RKO (cell line): ENCODE measurements at regions not wholly inside any gene's neighbourhood (a gene's known extent, or its start where the extent isn't known, plus 50 kb on each side); places are given as distances from the start of the nearest gene placed in this dataset.

ENCODE experiments used
- DNase-seq: peaks from one replicate; pipeline ENCODE4 v3.0.0-alpha.2; 2016; ENCODE audit warnings: low spot score

GRCh38 chr9:75616841-75617566, 273.5 kb upstream of the PCSK5 start:
- DNase-seq = peak; percentile 3

- DNase-seq = no peak
These were observed 267.0 kb upstream of the PCSK5 start for GRCh38 chr9:75623462-75623861.

GRCh38 chr9:75624998-75625397, 265.5 kb upstream of the PCSK5 start:
- DNase-seq = no peak

GRCh38 chr9:75626860-75627259, 263.6 kb upstream of the PCSK5 start:
- DNase-seq = no peak

GRCh38 chr9:75628952-75629351, 261.5 kb upstream of the PCSK5 start:
- DNase-seq = no peak

GRCh38 chr9:75633451-75634057, 256.9 kb upstream of the PCSK5 start:
- no peak for DNase-seq

- no peak for DNase-seq
These were observed 253.9 kb upstream of the PCSK5 start for GRCh38 chr9:75636427-75637045.

GRCh38 chr9:75639971-75640610, 250.4 kb upstream of the PCSK5 start:
- no peak for DNase-seq

GRCh38 chr9:75642522-75642921, 248.0 kb upstream of the PCSK5 start:
- DNase-seq = no peak

- no peak for DNase-seq
These were observed 245.8 kb upstream of the PCSK5 start for GRCh38 chr9:75644649-75645048.

- DNase-seq = no peak
These were observed 242.4 kb upstream of the PCSK5 start for GRCh38 chr9:75648034-75648433.

- no peak for DNase-seq
These were observed 241.4 kb upstream of the PCSK5 start for GRCh38 chr9:75649060-75649459.

- DNase-seq = no peak
These were observed 238.8 kb upstream of the PCSK5 start for GRCh38 chr9:75651709-75652108.

- no peak for DNase-seq
These were observed 237.1 kb upstream of the PCSK5 start for GRCh38 chr9:75653335-75653734.

GRCh38 chr9:75653750-75654149, 236.7 kb upstream of the PCSK5 start:
- DNase-seq = no peak

- no peak for DNase-seq
These were observed 233.5 kb upstream of the PCSK5 start for GRCh38 chr9:75657015-75657414.

GRCh38 chr9:75658301-75658905, 232.1 kb upstream of the PCSK5 start:
- no peak for DNase-seq

GRCh38 chr9:75664597-75664996, 225.9 kb upstream of the PCSK5 start:
- DNase-seq = no peak

GRCh38 chr9:75666856-75667554, 223.5 kb upstream of the PCSK5 start:
- DNase-seq = no peak

- DNase-seq = no peak
These were observed 220.8 kb upstream of the PCSK5 start for GRCh38 chr9:75669721-75670120.

- DNase-seq = no peak
These were observed 219.1 kb upstream of the PCSK5 start for GRCh38 chr9:75671354-75671753.

GRCh38 chr9:75672478-75672877, 218.0 kb upstream of the PCSK5 start:
- DNase-seq = no peak
